Natural killer cell (primary cell): ENCODE measurements at regions not wholly inside any gene's neighbourhood (a gene's known extent, or its start where the extent isn't known, plus 50 kb on each side); places are given as distances from the start of the nearest gene placed in this dataset.
"Not testable (repeated sequence)": the region's sequence is repeated elsewhere in the genome, so short reads cannot be mapped to it uniquely, and the experiment has no call there.

Source experiments
- ATAC-seq, 3 donors: fragments of 150-1000 bp in 2 of 3; fragments of 200-7000 bp in 1 of 3; cut with Tn5 transposase; 1 replicate in 1 of 3; 2 replicates in 2 of 3; pipeline ENCODE4 v1.10.0; 2021; ENCODE audit warnings: mild to moderate bottlenecking in 2 of 3, moderate library complexity in 2 of 3
- DNase-seq, 2 donors: peaks; one replicate each; pipeline versions ENCODE4 v3.0.0 to v3.0.0-alpha.2; 2013 to 2021; ENCODE audit warnings: mixed read lengths in 1 of 2
- H3K27ac ChIP-seq: one replicate; pipeline ENCODE4 v1.5.1; 2013; ENCODE audit warnings: mild to moderate bottlenecking, low read length
- H3K27me3 ChIP-seq: one replicate; pipeline ENCODE4 v1.6.1; 2013; ENCODE audit warnings: low read length; ENCODE audit not compliant: control insufficient read depth, insufficient read depth
- H3K36me3 ChIP-seq: one replicate; pipeline ENCODE4 v1.6.1; 2013; ENCODE audit warnings: low read length; ENCODE audit not compliant: control insufficient read depth, insufficient read depth
- H3K4me1 ChIP-seq: one replicate; pipeline ENCODE4 v1.6.1; 2013; ENCODE audit warnings: low read length; ENCODE audit not compliant: control insufficient read depth, insufficient read depth
- H3K4me3 ChIP-seq: one replicate; pipeline ENCODE4 v1.5.1; 2013; ENCODE audit warnings: low read length
- H3K9me3 ChIP-seq: one replicate; pipeline ENCODE4 v1.6.1; 2013; ENCODE audit warnings: low read length; ENCODE audit not compliant: control insufficient read depth, insufficient read depth
- H3K27ac Mint-ChIP-seq, 2 donors: one replicate each; pipeline ENCODE4 v1.8.0; 2022; ENCODE audit warnings: mild to moderate bottlenecking in 2 of 2, mixed read lengths in 2 of 2, moderate library complexity in 1 of 2
- H3K27me3 Mint-ChIP-seq, 2 donors: one replicate each; pipeline ENCODE4 v1.8.0; 2022; ENCODE audit warnings: low read depth in 2 of 2, mixed read lengths in 2 of 2
- H3K36me3 Mint-ChIP-seq: one replicate; pipeline ENCODE4 v1.8.0; 2022; ENCODE audit warnings: mixed read lengths
- H3K4me1 Mint-ChIP-seq, 2 donors: one replicate each; pipeline ENCODE4 v1.8.0; 2022; ENCODE audit warnings: mixed read lengths in 2 of 2
- H3K4me3 Mint-ChIP-seq: one replicate; pipeline ENCODE4 v1.8.0; 2022; ENCODE audit warnings: mild to moderate bottlenecking, moderate library complexity, mixed read lengths
- H3K9me3 Mint-ChIP-seq, 2 donors: one replicate each; pipeline ENCODE4 v1.8.0; 2022; ENCODE audit warnings: mixed read lengths in 2 of 2
- CTCF ChIP-seq: fragments of 200-600 bp; IDR thresholded peaks from one replicate; pipeline ENCODE4 v1.8.0; 2022; ENCODE audit warnings: antibody characterized with exemption
- WGBS: methylation state at CpG from one replicate; pipeline ENCODE4 v1.1.7; 2013; ENCODE audit warnings: missing lambda C conversion rate; ENCODE audit not compliant: insufficient coverage; 5-methylcytosine and 5-hydroxymethylcytosine counted together
- intact Hi-C: fragments of 100-400 bp; cut with micrococcal nuclease; formaldehyde crosslinking; loops from one replicate; pipeline ENCODE4 v1.14.2; 2022

GRCh38 chr2:12463189-12463588, 253.5 kb upstream of the TRIB2 start:
- no peaks in the 10 kb centered on the region for H3K36me3 ChIP-seq
- no peak overlapping the region for H3K4me3 ChIP-seq
- no peaks in the 10 kb centered on the region for H3K27me3 ChIP-seq
- ATAC-seq (no peak), DNase-seq (no peak)
- no peak for TF ChIP-seq CTCF
- Mint-ChIP-seq H3K9me3 (no peaks in the 10 kb centered on the region), H3K27me3 (no peaks in the 10 kb centered on the region), H3K36me3 (no peaks in the 10 kb centered on the region), H3K27ac (peak overlapping the region in 1 of 2 donors; percentile 23), H3K4me3 (no peak overlapping the region), H3K4me1 (peaks cover 14% of the 10 kb centered on the region in 2 donors)
- intact Hi-C loops = no loop called here
- 77% methylated on average over 2 of the region's 5 CpGs for WGBS
- H3K9me3 ChIP-seq = no peaks in the 10 kb centered on the region
- no peak overlapping the region for H3K27ac ChIP-seq
- peaks cover 2% of the 10 kb centered on the region for H3K4me1 ChIP-seq

DNA sequence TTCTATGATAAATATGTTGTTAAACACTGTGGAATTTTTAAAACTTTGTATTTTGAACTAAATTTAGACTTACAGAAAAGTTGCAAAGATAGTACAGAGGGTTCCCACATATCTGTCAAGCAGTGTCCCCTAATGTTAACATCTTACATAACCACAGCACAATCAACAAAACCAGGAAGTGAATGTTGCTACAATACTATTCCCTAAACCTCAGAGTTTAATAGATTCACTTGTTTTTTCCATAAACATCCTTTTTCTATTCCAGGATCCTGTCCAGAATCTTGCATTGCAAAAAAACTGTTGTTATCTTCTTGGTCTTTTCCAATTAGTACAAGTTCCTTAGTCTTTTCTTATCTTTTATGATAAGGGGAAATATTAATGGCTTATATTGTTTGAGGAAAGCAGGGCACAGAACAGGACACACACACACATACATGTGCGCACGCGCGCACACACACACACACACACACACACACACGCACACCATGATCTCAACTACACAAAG, 251.1 kb upstream of the TRIB2 start:
- TF ChIP-seq CTCF = no peak
- Mint-ChIP-seq H3K27ac (no peak overlapping the region), H3K36me3 (no peaks in the 10 kb centered on the region), H3K4me1 (peaks cover 14% of the 10 kb centered on the region in 2 donors), H3K9me3 (no peaks in the 10 kb centered on the region), H3K27me3 (no peaks in the 10 kb centered on the region), H3K4me3 (no peak overlapping the region)
- Histone ChIP-seq H3K27ac (no peak overlapping the region), H3K9me3 (no peaks in the 10 kb centered on the region), H3K4me3 (no peak overlapping the region), H3K4me1 (peaks cover 2% of the 10 kb centered on the region), H3K27me3 (no peaks in the 10 kb centered on the region), H3K36me3 (no peaks in the 10 kb centered on the region)
- DNase-seq (no peak), ATAC-seq (no peak)
- WGBS = 78% methylated on average over 4 of the region's 5 CpGs
- intact Hi-C loops = no loop called here

GRCh38 chr2:12467303-12467702, 249.4 kb upstream of the TRIB2 start:
- peaks cover 14% of the 10 kb centered on the region in 2 donors for H3K4me1 Mint-ChIP-seq
- H3K36me3 ChIP-seq = no peaks in the 10 kb centered on the region
- no peak overlapping the region for H3K4me3 Mint-ChIP-seq
- no peak for DNase-seq
- H3K9me3 Mint-ChIP-seq = no peaks in the 10 kb centered on the region
- no peak overlapping the region for H3K4me3 ChIP-seq
- intact Hi-C loops = no loop called here
- H3K36me3 Mint-ChIP-seq = no peaks in the 10 kb centered on the region
- peak overlapping the region in 1 of 2 donors; percentile 45 for H3K27ac Mint-ChIP-seq
- H3K27me3 ChIP-seq = no peaks in the 10 kb centered on the region
- no peaks in the 10 kb centered on the region for H3K9me3 ChIP-seq
- ATAC-seq = no peak
- no peaks in the 10 kb centered on the region for H3K27me3 Mint-ChIP-seq
- H3K27ac ChIP-seq = no peak overlapping the region
- TF ChIP-seq CTCF = no peak
- peaks cover 2% of the 10 kb centered on the region for H3K4me1 ChIP-seq
- 96% methylated on average over 2 of the region's 4 CpGs for WGBS

GRCh38 chr2:12469141-12469561, 247.6 kb upstream of the TRIB2 start:
- TF ChIP-seq CTCF = no peak
- Histone ChIP-seq H3K9me3 (no peaks in the 10 kb centered on the region), H3K27me3 (no peaks in the 10 kb centered on the region), H3K4me1 (peaks cover 2% of the 10 kb centered on the region), H3K27ac (no peak overlapping the region), H3K4me3 (no peak overlapping the region), H3K36me3 (no peaks in the 10 kb centered on the region)
- Mint-ChIP-seq H3K4me3 (no peak overlapping the region), H3K4me1 (peaks cover 5% of the 10 kb centered on the region in 2 donors), H3K36me3 (no peaks in the 10 kb centered on the region), H3K27me3 (no peaks in the 10 kb centered on the region), H3K9me3 (no peaks in the 10 kb centered on the region), H3K27ac (no peak overlapping the region)
- ATAC-seq (no peak), DNase-seq (no peak)
- intact Hi-C loops = no loop called here
- 91% methylated on average over 3 of the region's 3 CpGs for WGBS

GRCh38 chr2:12472265-12472664, 244.5 kb upstream of the TRIB2 start:
- H3K36me3 ChIP-seq, H3K27ac Mint-ChIP-seq, H3K4me3 Mint-ChIP-seq: not testable (repeated sequence)

More at GRCh38 chr2:12472265-12472664, 244.5 kb upstream of the TRIB2 start:
- DNase-seq, H3K27ac ChIP-seq, H3K27me3 ChIP-seq, H3K4me3 ChIP-seq, H3K27me3 Mint-ChIP-seq, H3K9me3 ChIP-seq, H3K4me1 ChIP-seq, ATAC-seq, H3K36me3 Mint-ChIP-seq, intact Hi-C loops, H3K9me3 Mint-ChIP-seq, H3K4me1 Mint-ChIP-seq: not testable (repeated sequence)
